ENCODE measurements at regions not wholly inside any gene's neighbourhood (a gene's known extent, or its start where the extent isn't known, plus 50 kb on each side); places are given as distances from the start of the nearest gene placed in this dataset.

GRCh38 chr6:113122060-113122459, 735.1 kb upstream of the MARCKS start (continued):
- peak; percentile 13 for TF ChIP-seq CHD2 (IDR thresholded peaks at IDR 0.05; ENCODE audit: low read length, partially characterized antibody)
- TF ChIP-seq ZBTB33 (IDR thresholded peaks at IDR 0.05; ENCODE audit: borderline replicate concordance, low read depth) = no peak
- TF ChIP-seq FOSL2 (IDR thresholded peaks at IDR 0.05; ENCODE audit: borderline replicate concordance, low read depth) = peak; percentile 83
- TF ChIP-seq RCOR1 (IDR thresholded peaks at IDR 0.05; ENCODE audit: low read length) = no peak
- TF ChIP-seq RXRA (IDR thresholded peaks at IDR 0.05; ENCODE audit: borderline replicate concordance, low read depth) = peak; percentile 99
- TF ChIP-seq YY1 (IDR thresholded peaks at IDR 0.05; ENCODE audit: low read depth) = 0 out of 2 replicates have a peak, but pooled peaks have one; percentile 15

- H3K27me3 ChIP-seq (ENCODE audit: insufficient read depth) = no peaks in the 10 kb centered on the region
- no peaks in the 10 kb centered on the region for H3K36me3 ChIP-seq (replicated peaks in 1 of 2; ENCODE audit: control insufficient read depth in 1 of 2, insufficient read depth in 2 of 2, low read length in 1 of 2)
- no peak overlapping the region for H3K4me2 ChIP-seq
- no peak overlapping the region for H3K9ac ChIP-seq
- DNase-seq = no peak
- 90% methylated on average over 2 of the region's 2 CpGs for WGBS (ENCODE audit: low lambda C conversion rate)
- POLR2A ChIA-PET = no interaction called here
- H3K4me3 ChIP-seq (ENCODE audit: low read depth in 2 of 2, low read length in 1 of 2) = no peak overlapping the region
- H3K4me1 ChIP-seq (ENCODE audit: control insufficient read depth in 1 of 2, insufficient read depth in 2 of 2, low read depth in 1 of 2, low read length in 1 of 2) = peaks cover 0 to 7% of the 10 kb centered on the region in 2 experiments; a peak in 2 of 4 replicates
- no peaks in the 10 kb centered on the region for H3K9me2 ChIP-seq
- CTCF ChIA-PET = no interaction called here
- H3K9me3 ChIP-seq = no peaks in the 10 kb centered on the region
- no peak for TF ChIP-seq RCOR1 (IDR thresholded peaks at IDR 0.05; ENCODE audit: low read length)
- TF ChIP-seq MXI1 (IDR thresholded peaks at IDR 0.05; ENCODE audit: low read depth, low read length) = no peak
- no peak for TF ChIP-seq IRF3 (IDR thresholded peaks at IDR 0.05; ENCODE audit: low read depth, low read length)
- TF ChIP-seq PBX3 (IDR thresholded peaks at IDR 0.05) = no peak
- no peak for TF ChIP-seq TEAD4 (IDR thresholded peaks at IDR 0.05; ENCODE audit: borderline replicate concordance, insufficient read depth)
- no peak for TF ChIP-seq USF1 (IDR thresholded peaks at IDR 0.05; ENCODE audit: borderline replicate concordance, low read depth)
- TF ChIP-seq FOXM1 (IDR thresholded peaks at IDR 0.05; ENCODE audit: low read depth) = no peak
- no peak for TF ChIP-seq FOXJ3 (CRISPR knock-in tag; IDR thresholded peaks at IDR 0.05)
- no peak for TF ChIP-seq EP300 (IDR thresholded peaks at IDR 0.05; ENCODE audit: borderline replicate concordance in 1 of 2, low read depth in 1 of 2, low read length in 1 of 2)
- TF ChIP-seq RAD21 (IDR thresholded peaks at IDR 0.05; ENCODE audit: low read length) = no peak
- no peak for TF ChIP-seq GATA2 (CRISPR knock-in tag; IDR thresholded peaks at IDR 0.05)
- no peak for TF ChIP-seq FOSL2 (IDR thresholded peaks at IDR 0.05; ENCODE audit: borderline replicate concordance, low read depth)
- TF ChIP-seq USF2 (IDR thresholded peaks at IDR 0.05; ENCODE audit: borderline replicate concordance, low read depth, low read length) = no peak
- TF ChIP-seq RFX5 (IDR thresholded peaks at IDR 0.05; ENCODE audit: low read length) = no peak
- no peak for TF ChIP-seq MEF2A (IDR thresholded peaks at IDR 0.05; ENCODE audit: borderline replicate concordance, low read depth)
- TF ChIP-seq GABPA (IDR thresholded peaks at IDR 0.05; ENCODE audit: low read depth) = no peak
- no peak for TF ChIP-seq CHD2 (IDR thresholded peaks at IDR 0.05; ENCODE audit: low read length, partially characterized antibody)
- TF ChIP-seq CTCF (IDR thresholded peaks at IDR 0.05) = no peak
- TF ChIP-seq EZH2phosphoT487 (IDR thresholded peaks at IDR 0.05; ENCODE audit: borderline replicate concordance, low read depth) = no peak
- H4K20me1 ChIP-seq (ENCODE audit: insufficient read depth) = no peaks in the 10 kb centered on the region
- H3K79me2 ChIP-seq (ENCODE audit: insufficient read depth) = no peaks in the 10 kb centered on the region
- H2AFZ ChIP-seq (ENCODE audit: low read depth) = no peak overlapping the region
- no peak overlapping the region for H3K27ac ChIP-seq (ENCODE audit: low read depth in 2 of 2, low read length in 1 of 2)
- H3F3A ChIP-seq (replicated peaks; ENCODE audit: insufficient read depth) = peaks cover 20% of the 10 kb centered on the region
Measured at GRCh38 chr6:113125626-113126025, 731.5 kb upstream of the MARCKS start.

All from SK-N-SH (cell line).